H9 (cell line): ENCODE measurements at regions not wholly inside any gene's neighbourhood (a gene's known extent, or its start where the extent isn't known, plus 50 kb on each side); places are given as distances from the start of the nearest gene placed in this dataset.

ENCODE experiments used
- DNase-seq: peaks from one replicate; pipeline ENCODE4 v3.0.0-alpha.2; 2017
- H2AFZ ChIP-seq: one replicate; pipeline ENCODE4 v1.6.1; 2013; ENCODE audit warnings: mild to moderate bottlenecking, low read length, control low read depth, moderate library complexity
- H2AK5ac ChIP-seq: 2 replicates; pipeline ENCODE4 v1.6.1; 2013; ENCODE audit warnings: low read length, control low read depth, mixed read lengths; ENCODE audit not compliant: insufficient read length
- H2BK120ac ChIP-seq: one replicate; pipeline ENCODE4 v1.6.1; 2013; ENCODE audit warnings: low read depth, mild to moderate bottlenecking, low read length, control low read depth, inconsistent platforms; ENCODE audit not compliant: poor library complexity, severe bottlenecking
- H2BK12ac ChIP-seq: 2 replicates; pipeline ENCODE4 v1.6.1; 2013; ENCODE audit warnings: low read length, control low read depth, mixed read lengths, low read depth; ENCODE audit not compliant: insufficient read length
- H2BK15ac ChIP-seq: 2 replicates; pipeline ENCODE4 v1.6.1; 2013; ENCODE audit warnings: low read depth, low read length, control low read depth
- H2BK20ac ChIP-seq: one replicate; pipeline ENCODE4 v1.6.1; 2013; ENCODE audit warnings: low read depth, mild to moderate bottlenecking, low read length, control low read depth, inconsistent platforms; ENCODE audit not compliant: poor library complexity, severe bottlenecking
- H2BK5ac ChIP-seq: 2 replicates; pipeline ENCODE4 v1.6.1; 2013; ENCODE audit warnings: low read length, control low read depth, mixed read lengths; ENCODE audit not compliant: insufficient read length
- H3K14ac ChIP-seq: 2 replicates; pipeline ENCODE4 v1.6.1; 2013; ENCODE audit warnings: low read length, control low read depth; ENCODE audit not compliant: insufficient read depth
- H3K18ac ChIP-seq: 2 replicates; pipeline ENCODE4 v1.6.1; 2013; ENCODE audit warnings: low read depth, mild to moderate bottlenecking, mixed read lengths, low read length, control low read depth; ENCODE audit not compliant: insufficient read length
- H3K23ac ChIP-seq: 2 replicates; pipeline ENCODE4 v1.6.1; 2013; ENCODE audit warnings: low read length, control low read depth, mixed read lengths, low read depth; ENCODE audit not compliant: insufficient read length
- H3K23me2 ChIP-seq: 2 replicates; pipeline ENCODE4 v1.6.1; 2013; ENCODE audit warnings: low read depth, mild to moderate bottlenecking, mixed read lengths, low read length, control low read depth; ENCODE audit not compliant: insufficient read length, poor library complexity, severe bottlenecking
- H3K27ac ChIP-seq: 2 replicates; pipeline ENCODE4 v1.5.1; 2013; ENCODE audit warnings: low read length, control low read depth, mixed read lengths, low read depth; ENCODE audit not compliant: insufficient read length
- H3K27me3 ChIP-seq: 2 replicates; pipeline ENCODE4 v1.6.1; 2013; ENCODE audit warnings: low read length, control low read depth, inconsistent platforms; ENCODE audit not compliant: insufficient read depth
- H3K4ac ChIP-seq: 2 replicates; pipeline ENCODE4 v1.6.1; 2013; ENCODE audit warnings: low read depth, mild to moderate bottlenecking, control low read depth, inconsistent platforms, low read length, moderate library complexity
- H3K4me1 ChIP-seq: 2 replicates; pipeline ENCODE4 v1.6.1; 2013; ENCODE audit warnings: low read length, control low read depth, inconsistent platforms; ENCODE audit not compliant: insufficient read depth
- H3K4me2 ChIP-seq: 2 replicates; pipeline ENCODE4 v1.6.1; 2013; ENCODE audit warnings: low read length, control low read depth, mixed read lengths; ENCODE audit not compliant: insufficient read length, insufficient read depth
- H3K56ac ChIP-seq: 2 replicates; pipeline ENCODE4 v1.6.1; 2013; ENCODE audit warnings: low read depth, mild to moderate bottlenecking, mixed read lengths, low read length, control low read depth; ENCODE audit not compliant: insufficient read length
- H3K79me1 ChIP-seq: 2 replicates; pipeline ENCODE4 v1.6.1; 2013; ENCODE audit warnings: low read depth, mild to moderate bottlenecking, moderate library complexity, low read length, control low read depth, inconsistent platforms; ENCODE audit not compliant: insufficient read depth, poor library complexity, severe bottlenecking
- H3K79me2 ChIP-seq: 2 replicates; pipeline ENCODE4 v1.6.1; 2013; ENCODE audit warnings: low read length, control low read depth, inconsistent platforms; ENCODE audit not compliant: insufficient read depth
- H3K9ac ChIP-seq: 2 replicates; pipeline ENCODE4 v1.6.1; 2013; ENCODE audit warnings: low read length, control low read depth, mixed read lengths; ENCODE audit not compliant: insufficient read length; ENCODE audit errors: extremely low read depth
- H3K9me3 ChIP-seq: one replicate; pipeline ENCODE4 v1.6.1; 2013; ENCODE audit warnings: low read depth, low read length, inconsistent platforms; ENCODE audit not compliant: control insufficient read depth
- H3T11ph ChIP-seq: one replicate; pipeline ENCODE4 v1.6.1; 2013; ENCODE audit warnings: mild to moderate bottlenecking, low read length, control low read depth, inconsistent platforms
- H4K20me1 ChIP-seq: one replicate; pipeline ENCODE4 v1.6.1; 2013; ENCODE audit not compliant: control insufficient read depth, insufficient read length, insufficient read depth
- H4K5ac ChIP-seq: 2 replicates; pipeline ENCODE4 v1.6.1; 2013; ENCODE audit warnings: low read depth, mild to moderate bottlenecking, mixed read lengths, low read length, control low read depth; ENCODE audit not compliant: insufficient read length
- H4K8ac ChIP-seq: replicated peaks from 2 replicates; pipeline ENCODE4 v1.6.1; 2013; ENCODE audit warnings: low read length, control low read depth, mixed read lengths, low read depth; ENCODE audit not compliant: insufficient read length
- H4K91ac ChIP-seq: 2 replicates; pipeline ENCODE4 v1.6.1; 2013; ENCODE audit warnings: low read depth, mild to moderate bottlenecking, moderate library complexity, mixed read lengths, low read length, control low read depth; ENCODE audit not compliant: insufficient read length
- H3K27ac Mint-ChIP-seq, 3 experiments: 2 replicates in 2 of 3; 3 replicates in 1 of 3; pipeline ENCODE4 v1.8.0; 2020 to 2021; ENCODE audit warnings: mixed read lengths in 3 of 3, mild to moderate bottlenecking in 1 of 3, moderate library complexity in 1 of 3
- H3K27me3 Mint-ChIP-seq: 2 replicates; pipeline ENCODE4 v1.8.0; 2021; ENCODE audit warnings: low read depth, mild to moderate bottlenecking, moderate library complexity, mixed read lengths
- H3K36me3 Mint-ChIP-seq, 3 experiments: 2 replicates in 2 of 3; 3 replicates in 1 of 3; pipeline ENCODE4 v1.8.0; 2020 to 2021; ENCODE audit warnings: low read depth in 3 of 3, mixed read lengths in 3 of 3; ENCODE audit not compliant: insufficient read depth in 1 of 3
- H3K4me1 Mint-ChIP-seq, 2 experiments: 2 replicates each; pipeline ENCODE4 v1.8.0; 2020; ENCODE audit warnings: mixed read lengths in 2 of 2
- H3K4me3 Mint-ChIP-seq, 2 experiments: 2 replicates in 1 of 2; 3 replicates in 1 of 2; pipeline ENCODE4 v1.8.0; 2020 to 2021; ENCODE audit warnings: mild to moderate bottlenecking in 2 of 2, mixed read lengths in 2 of 2, moderate library complexity in 1 of 2
- H3K9me3 Mint-ChIP-seq, 2 experiments: 2 replicates in 1 of 2; 3 replicates in 1 of 2; pipeline ENCODE4 v1.8.0; 2020; ENCODE audit warnings: mild to moderate bottlenecking in 2 of 2, mixed read lengths in 2 of 2, moderate library complexity in 1 of 2
- CTCF ChIP-seq: fragments of 200-600 bp; sonication (generic); conservative IDR thresholded peaks from 3 replicates; pipeline ENCODE4 v1.8.0; 2021; ENCODE audit warnings: antibody characterized with exemption, mild to moderate bottlenecking
- WGBS: extraction: QIAGEN DNeasy Blood & Tissue Kit; methylation state at CpG from one replicate; pipeline ENCODE4 v1.1.7; 2013; ENCODE audit warnings: missing lambda C conversion rate, low lambda C conversion rate, mixed read lengths; ENCODE audit not compliant: insufficient read length; ENCODE audit errors: extremely low coverage; 5-methylcytosine and 5-hydroxymethylcytosine counted together

GRCh38 chr7:15820319-15820718, 133.8 kb upstream of the MEOX2 start:
- no peaks in the 10 kb centered on the region for H3K79me2 ChIP-seq
- no peak overlapping the region for H3T11ph ChIP-seq
- no peaks in the 10 kb centered on the region for H3K27me3 ChIP-seq
- WGBS, result no CpG with 5 or more reads among the region's 4 CpGs
- no peak overlapping the region for H2BK5ac ChIP-seq
- no peak overlapping the region for H3K23ac ChIP-seq
- no peaks in the 10 kb centered on the region for H3K9me3 Mint-ChIP-seq
- H2AK5ac ChIP-seq, result no peak overlapping the region
- no peak for DNase-seq
- no peak overlapping the region for H3K27ac ChIP-seq
- no peaks in the 10 kb centered on the region for H3K36me3 Mint-ChIP-seq
- H4K91ac ChIP-seq, result no peak overlapping the region
- H3K4me1 ChIP-seq, result no peaks in the 10 kb centered on the region
- H3K9me3 ChIP-seq, result no peaks in the 10 kb centered on the region
- no peaks in the 10 kb centered on the region for H4K20me1 ChIP-seq
- H3K9ac ChIP-seq, result no peak overlapping the region
- no peaks in the 10 kb centered on the region for H3K27me3 Mint-ChIP-seq
- no peak overlapping the region for H3K56ac ChIP-seq
- no peaks in the 10 kb centered on the region for H3K23me2 ChIP-seq
- H3K4me3 Mint-ChIP-seq, result no peak overlapping the region
- no peak overlapping the region for H4K8ac ChIP-seq
- peaks cover 0 to 2% of the 10 kb centered on the region in 2 experiments; a peak in 1 of 4 replicates for H3K4me1 Mint-ChIP-seq
- no peak overlapping the region for H3K4me2 ChIP-seq
- no peak for TF ChIP-seq CTCF
- H2BK12ac ChIP-seq, result no peak overlapping the region
- no peaks in the 10 kb centered on the region for H3K79me1 ChIP-seq
- no peak overlapping the region for H2BK15ac ChIP-seq
- H3K14ac ChIP-seq, result no peak overlapping the region
- H3K18ac ChIP-seq, result no peak overlapping the region
- H3K4ac ChIP-seq, result no peak overlapping the region
- H2BK120ac ChIP-seq, result no peak overlapping the region
- no peak overlapping the region for H3K27ac Mint-ChIP-seq
- no peak overlapping the region for H4K5ac ChIP-seq
- no peak overlapping the region for H2BK20ac ChIP-seq
- no peak overlapping the region for H2AFZ ChIP-seq
